SKM-1 (cell line): ENCODE measurements at regions not wholly inside any gene's neighbourhood (a gene's known extent, or its start where the extent isn't known, plus 50 kb on each side); places are given as distances from the start of the nearest gene placed in this dataset.
"Not testable (repeated sequence)": the region's sequence is repeated elsewhere in the genome, so short reads cannot be mapped to it uniquely, and the experiment has no call there.

ENCODE experiments used
- DNase-seq: peaks from one replicate; lab custom pipeline; 2025; ENCODE audit not compliant: unreplicated experiment; lab: John Stamatoyannopoulos, UW

DNA sequence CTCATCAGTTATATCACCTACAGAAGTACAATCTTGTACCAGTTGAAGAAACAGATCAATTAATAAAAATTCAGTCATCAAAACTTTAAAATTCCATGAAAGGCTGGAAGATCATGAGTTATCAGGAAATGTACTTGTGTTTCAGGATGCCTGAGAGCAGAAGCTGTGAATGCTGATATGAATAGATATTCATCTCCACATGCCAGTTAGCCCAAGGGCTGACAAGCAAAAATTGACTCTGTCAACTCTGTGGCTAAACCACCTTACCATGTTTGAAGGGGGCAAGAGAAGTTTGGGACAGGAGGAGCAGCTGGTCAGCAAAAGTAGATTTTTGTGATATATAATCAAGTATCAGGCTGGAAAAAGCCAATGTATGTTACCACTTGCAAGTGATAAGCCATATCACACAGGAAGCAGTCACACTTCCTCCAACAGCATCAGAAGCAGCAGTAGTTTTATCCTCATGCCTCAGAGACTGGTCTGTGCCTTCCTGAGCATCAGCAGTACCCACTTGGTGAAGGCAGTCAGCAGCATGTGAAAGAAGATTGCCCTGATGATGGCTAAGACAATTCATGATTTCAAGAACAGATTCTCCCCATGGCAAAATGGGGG is 328.2 kb upstream of the CNTNAP5 start:
- no peak for DNase-seq

DNA sequence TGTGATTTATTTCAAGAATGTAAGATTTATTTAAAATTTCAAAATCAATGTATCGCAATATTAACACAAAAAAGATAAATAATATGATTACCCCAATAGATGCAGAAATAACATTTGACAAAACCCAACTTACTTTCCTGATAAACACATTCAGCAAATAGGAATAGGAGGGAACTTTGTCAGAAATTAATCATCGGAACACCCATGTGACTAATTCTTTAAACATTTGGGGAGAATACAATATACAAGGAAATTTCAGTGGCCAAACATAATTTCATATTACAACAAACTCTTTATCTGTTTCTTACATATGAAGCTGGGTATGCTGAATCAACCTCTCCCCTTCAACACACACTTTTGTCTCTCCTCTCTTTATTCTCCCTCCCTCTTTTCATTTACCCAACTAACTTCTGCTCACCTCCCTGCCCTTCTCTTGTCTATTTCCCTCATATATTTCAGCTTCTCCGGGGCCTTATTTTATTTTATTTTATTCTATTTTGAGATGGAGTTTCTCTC is 309.6 kb upstream of the CNTNAP5 start:
- no peak for DNase-seq

DNA sequence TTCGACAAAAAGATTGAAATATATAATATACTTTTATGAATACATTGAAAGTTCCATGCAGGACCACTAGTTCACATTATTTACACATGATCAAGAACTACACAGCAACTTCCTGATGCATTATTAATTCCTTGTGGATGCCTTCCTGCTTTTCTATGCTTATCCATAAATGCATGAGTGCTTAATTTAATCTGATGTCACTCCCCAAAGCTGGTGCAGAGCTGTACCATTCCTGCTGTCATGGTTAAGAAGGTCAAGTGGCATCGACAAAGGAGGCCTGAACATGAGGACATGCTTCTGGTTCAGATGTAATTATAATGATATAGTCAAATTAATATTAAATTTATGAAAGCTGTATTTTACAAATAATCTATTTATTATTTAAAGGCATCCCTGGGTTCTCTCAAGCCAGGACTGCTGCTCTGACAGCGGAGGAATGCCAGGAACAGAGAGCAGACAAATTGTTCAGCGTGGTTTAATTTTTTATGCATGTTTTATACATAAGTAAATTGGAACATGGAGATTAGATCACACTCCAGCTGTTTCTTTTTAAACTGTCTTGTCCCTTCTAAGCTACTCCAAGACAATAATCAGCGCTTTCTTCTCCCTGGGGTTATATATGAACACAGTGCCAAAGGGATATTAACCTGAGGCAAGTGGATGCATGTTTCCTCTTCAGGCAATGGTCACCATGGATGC is 307.3 kb upstream of the CNTNAP5 start:
- no peak for DNase-seq

DNA sequence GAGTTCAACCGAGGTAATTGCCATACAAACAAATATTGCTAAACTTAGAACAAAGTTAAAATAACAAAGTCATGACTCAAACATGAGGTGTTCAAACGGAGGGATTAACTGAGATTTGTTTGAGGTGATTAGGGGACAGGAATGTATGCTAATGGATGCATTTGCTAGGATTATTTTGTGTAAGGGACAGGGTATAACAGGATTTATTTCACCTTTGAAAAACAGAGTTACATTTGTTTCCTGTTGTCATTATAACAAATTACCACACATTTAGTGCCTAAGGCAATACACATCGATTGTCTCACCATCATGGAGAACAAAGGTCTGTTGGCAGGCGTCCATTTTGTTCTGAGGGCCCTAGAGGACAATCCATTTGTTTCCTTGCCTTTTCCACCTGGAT is 304.3 kb upstream of the CNTNAP5 start:
- no peak for DNase-seq

DNA sequence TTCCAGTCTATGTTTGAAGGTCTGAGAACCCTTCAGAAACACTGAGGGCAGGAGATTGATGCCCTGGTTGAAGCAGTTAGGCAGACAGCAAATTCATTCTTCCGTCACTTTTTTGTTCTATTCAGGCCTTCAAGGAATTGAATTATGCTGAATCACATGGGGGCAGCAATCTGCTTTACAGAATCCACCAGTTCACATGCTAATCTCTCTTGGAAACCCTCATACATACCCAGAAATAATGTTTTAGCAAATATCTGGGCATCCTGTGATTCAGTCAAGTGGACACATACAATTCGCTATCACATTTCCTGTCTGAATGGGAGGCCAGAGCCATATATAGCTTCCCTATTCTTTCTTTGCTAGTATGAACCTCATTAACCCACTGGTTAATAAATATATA is 301.4 kb upstream of the CNTNAP5 start:
- no peak for DNase-seq

DNA sequence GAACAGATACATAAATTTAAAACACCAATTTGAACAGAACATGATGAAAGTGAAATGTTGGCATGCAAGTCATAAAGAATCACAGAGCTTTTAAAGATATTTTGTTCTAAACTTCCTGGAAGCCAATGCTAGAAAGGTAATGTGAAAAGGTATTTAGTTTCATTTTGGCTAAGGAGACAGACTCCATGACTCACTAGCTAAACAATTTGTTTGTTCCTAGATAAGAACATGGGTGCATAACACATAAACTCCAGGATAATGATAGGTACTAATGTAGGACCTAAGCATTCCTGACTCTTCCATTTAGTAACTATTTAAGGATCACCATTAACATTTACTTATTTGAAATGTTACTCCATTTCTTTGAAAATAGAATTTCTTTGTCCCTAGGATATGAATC is 292.5 kb upstream of the CNTNAP5 start:
- DNase-seq, result no peak

DNA sequence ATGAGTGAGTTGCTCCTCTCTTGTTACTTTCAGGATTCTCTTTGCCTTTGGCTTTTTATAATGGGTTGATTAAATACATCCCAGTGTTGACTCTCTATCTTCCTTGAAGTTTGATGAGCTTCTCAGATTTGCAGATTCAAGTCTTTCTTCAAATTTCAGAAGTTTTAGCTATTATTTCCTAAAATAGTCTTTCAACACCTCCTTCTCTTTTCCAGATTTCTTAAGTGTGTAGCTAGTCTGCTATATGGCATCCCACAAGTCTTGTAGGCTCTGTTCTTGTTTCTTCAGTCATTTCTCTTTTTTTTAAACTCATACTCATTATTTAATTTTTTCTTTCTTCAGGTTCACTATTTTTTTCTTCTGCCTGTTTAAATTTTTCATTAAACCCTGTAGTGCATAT is 287.7 kb upstream of the CNTNAP5 start:
- no peak for DNase-seq

DNA sequence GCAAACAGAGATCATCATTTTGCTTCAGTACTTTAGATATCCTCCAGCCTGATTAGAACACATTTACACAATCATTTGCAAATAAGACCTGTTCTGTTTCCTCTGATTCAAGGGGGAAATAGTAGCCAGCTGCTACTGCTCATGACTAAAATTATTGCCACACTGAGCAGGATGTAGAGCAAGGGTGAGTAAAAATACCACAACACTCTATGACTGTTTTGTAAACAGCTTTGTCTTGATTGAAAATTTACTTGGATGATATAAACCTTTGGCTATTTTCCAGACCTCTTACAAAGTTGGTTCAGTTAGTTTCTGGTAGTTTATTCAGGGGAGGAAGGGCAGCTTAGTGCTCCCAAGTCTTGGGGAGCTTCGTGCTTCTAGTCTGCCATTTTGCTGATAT is 286.4 kb upstream of the CNTNAP5 start:
- DNase-seq, result peak; percentile 39

DNA sequence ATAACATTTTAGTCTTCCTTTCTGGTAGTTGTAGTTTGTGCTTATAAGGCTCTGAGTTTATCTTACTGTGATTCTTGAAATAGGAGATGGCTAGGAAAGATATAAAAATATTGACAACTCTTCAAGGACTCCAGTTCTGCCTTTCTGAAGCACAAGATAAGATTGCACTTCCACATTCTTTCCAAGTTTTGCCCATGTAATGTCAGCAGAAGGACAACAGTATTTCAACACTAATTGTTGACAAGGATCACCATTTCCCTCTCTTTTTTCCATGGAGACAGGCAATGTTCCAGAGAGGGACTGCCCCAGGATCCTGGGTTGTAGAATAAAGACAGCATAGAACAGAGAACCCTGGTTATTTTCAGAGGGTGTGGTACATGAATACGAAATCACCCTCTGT is 279.1 kb upstream of the CNTNAP5 start:
- no peak for DNase-seq

DNA sequence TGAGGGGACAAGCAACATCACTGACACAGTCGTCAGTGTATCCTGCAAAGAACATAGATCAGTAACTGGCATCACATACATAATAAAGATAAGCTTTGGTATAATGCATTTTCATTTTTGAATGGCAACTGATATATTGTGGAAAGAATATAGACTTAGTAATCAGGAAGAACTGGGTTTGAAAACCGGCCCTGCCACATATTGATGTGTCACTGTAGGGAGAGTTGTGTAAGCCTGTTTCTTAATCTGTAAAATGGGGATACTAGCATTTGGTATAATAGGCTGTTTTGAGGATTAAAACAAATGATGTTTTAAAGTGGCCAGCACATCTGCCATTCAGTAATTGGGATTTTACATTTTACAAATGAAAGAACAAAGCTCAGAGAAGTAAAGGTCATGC is 277.8 kb upstream of the CNTNAP5 start:
- no peak for DNase-seq

DNA sequence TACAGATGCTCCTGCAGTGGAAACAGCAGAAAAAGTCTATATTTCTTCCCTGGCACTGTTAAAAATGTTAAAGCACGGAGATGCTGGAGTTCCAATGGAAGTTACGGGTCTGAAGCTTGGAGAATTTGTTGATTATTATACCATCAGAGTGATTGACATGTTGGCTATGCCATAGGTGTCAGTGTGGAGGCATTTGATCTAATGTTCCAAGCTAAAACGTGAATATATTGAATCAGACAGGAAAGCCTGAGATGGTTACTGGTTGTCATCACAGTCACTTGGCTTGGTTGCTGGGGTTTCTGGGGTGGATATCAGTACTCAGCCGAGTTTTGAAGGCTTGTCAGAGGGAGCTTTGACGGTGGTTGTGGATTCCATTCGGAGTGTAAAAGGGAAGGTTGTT is 262.9 kb upstream of the CNTNAP5 start:
- no peak for DNase-seq

DNA sequence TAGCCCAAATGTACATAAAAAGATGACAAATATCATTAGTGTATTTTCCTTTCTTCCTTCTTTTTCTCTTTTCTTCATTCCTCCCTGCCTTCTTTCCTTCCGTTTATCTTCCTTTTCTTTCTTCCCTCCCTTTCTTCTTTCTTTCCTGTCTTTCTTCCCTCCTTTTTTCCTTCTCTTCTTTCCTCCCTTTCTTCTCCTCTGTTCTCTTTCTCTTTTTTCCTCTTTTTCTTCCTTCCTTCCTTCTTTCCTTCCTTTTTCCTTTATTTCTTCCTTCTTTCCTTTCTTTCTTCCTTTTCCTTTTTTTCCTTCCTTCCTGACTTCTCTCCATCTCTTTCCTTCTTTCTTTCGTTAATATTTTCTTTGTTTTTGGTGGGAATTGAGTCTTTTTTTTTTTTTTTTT is 256.9 kb upstream of the CNTNAP5 start:
- DNase-seq, result no peak

DNA sequence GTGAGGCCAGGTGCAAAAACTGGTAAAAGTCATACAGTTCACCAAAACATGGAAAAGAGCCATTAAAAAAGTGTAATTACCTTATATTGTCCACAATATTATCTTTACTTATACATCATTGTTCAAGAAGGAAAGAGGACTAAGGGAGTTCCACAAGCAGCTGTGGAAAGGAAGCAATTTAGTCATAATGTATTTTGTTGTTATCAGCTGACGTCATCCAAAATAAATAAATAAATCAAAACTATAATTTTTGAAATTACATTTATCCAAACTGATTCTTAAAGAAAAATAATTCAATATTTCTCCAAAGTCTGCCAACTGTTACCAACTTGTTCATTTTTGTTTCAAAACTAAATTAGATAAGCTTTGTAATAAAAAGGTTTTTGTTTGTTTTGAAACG is 256.1 kb upstream of the CNTNAP5 start:
- no peak for DNase-seq

DNA sequence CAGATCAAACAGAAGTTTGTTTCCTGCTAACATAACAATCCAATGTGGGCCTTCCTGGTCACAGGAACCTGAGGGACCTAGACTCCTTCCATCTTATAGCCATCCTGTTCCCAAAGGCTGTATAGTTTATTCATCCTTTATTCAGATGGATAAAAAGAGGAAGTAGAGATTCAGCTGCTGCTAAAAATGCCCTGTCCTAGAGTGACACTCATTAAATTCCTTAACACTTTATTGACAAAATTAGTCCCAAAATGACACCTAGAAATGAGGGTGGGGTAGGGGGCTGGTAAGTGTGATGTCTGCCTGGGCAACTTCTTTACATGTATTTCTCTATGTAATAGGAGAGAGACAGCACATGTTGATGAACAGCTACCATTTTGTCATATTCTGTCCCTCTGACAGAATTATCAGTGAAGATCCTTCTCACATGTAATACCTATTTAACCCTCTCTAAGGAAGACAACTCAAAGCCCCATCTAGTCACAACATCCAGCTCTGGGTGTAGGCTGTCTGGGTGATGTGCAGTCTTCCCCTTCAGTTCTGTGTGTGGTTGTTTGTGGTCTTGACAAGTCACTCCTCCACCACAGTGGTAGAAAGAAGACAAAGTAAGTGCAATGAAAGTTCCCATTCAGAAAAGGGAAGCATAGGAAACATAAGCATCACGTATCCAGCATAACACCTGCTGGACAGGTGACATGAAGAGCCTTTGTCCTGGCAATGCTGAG is 253.9 kb upstream of the CNTNAP5 start:
- DNase-seq, result no peak

DNA sequence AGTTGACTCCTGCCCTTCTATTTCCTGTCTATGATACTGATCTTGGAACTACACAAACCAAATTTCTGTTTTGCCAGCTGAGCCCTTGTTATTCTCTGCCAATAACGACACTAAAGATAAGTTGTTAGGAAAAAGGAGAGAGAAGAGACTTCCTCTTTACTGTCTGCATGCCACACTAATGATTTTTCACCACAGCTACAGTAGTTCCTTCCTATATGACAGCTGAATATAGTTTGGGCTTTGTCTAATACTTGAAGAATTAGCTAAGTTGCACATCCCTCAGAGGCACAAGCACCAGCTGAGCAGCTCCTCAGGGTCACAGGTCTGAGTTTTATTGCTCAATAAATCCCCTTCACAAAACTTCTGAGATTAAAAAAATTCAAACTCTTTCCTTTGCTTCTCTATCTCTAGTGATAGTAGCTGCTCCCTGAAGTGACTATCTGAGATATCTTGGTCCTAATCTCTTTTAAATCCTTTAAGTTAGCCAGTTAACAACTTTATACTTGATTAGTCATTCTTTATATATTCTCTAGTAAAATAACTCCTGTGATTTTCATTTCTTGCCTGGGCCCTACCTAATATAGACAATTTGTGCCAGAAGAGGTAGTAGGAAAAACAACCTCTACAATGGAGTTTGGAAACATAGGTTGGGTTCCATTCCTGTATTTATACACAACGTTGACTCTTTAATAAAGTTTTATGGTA is 253.0 kb upstream of the CNTNAP5 start:
- DNase-seq, result no peak

DNA sequence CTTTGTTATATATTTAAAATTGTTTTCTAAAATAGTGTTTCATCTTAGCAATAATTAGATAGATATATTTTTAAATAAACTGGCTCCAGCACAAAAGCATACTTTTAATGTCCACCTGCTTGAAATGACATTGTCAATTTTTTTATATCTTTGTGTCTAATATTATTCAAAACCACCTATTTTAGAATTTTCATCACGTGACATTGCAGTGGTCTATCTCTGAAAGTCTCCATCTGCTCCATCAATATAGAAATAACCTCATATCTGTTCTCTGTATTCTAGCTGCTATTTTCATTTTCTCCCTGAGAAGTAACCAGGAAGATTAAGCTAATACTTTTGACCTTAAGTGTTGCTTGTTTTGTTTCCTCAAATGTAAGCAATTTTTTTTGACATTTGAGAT is 248.0 kb upstream of the CNTNAP5 start:
- no peak for DNase-seq

DNA sequence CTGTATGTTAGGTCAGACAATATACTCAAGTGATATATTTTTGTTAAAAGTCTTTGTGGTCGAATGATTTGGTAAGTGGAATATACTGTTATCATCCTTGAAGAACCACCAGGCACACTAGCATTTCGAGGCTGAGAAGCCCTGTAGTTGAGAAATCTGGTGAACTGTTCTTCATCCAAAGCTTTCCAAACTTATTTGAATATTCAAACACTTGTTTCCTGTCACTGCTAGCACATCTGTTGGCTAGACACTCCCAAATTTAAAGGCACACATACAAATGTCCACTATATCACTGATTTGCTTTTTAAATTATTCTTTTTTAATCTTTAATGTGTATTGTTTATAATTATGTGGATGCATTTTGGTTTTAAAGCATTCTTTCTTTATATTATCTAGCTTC is 241.9 kb upstream of the CNTNAP5 start:
- no peak for DNase-seq

DNA sequence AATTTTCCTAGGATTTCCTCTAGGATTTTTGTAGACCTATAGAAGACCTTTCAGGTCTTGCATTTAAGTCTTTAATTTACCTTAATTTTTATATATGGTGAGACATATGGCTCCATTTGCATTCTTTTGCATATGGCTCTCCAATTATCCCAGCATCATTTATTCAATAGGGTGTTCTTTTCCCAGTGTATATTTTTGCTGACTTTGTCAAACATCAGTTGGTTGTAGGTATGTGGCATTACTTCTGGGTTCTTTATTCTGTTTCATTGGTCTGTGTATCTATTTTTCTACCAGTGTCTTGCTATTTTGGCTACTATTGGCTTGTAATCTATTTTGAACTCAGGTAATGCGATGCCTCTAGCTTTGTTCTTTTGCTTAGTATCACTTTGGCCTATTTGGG is 239.8 kb upstream of the CNTNAP5 start:
- no peak for DNase-seq

DNA sequence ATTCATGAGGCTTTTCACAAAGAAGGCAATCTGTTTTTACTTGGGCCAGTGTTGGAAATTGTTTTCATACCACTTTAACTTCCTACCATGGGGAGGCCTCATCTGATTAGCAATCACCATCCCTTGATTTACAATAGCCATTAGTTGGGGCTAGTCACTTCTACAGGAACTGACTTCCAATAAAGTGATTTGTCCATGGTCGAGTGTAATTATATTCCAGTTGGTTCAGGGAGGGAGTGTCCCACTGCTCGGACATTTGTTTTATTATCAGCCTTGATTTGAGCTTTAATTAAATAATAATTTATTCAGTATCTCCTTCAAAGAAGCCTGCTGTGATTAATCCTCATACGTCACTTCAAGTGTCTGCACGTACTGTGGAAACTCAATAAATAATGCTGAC is 233.9 kb upstream of the CNTNAP5 start:
- no peak for DNase-seq

DNA sequence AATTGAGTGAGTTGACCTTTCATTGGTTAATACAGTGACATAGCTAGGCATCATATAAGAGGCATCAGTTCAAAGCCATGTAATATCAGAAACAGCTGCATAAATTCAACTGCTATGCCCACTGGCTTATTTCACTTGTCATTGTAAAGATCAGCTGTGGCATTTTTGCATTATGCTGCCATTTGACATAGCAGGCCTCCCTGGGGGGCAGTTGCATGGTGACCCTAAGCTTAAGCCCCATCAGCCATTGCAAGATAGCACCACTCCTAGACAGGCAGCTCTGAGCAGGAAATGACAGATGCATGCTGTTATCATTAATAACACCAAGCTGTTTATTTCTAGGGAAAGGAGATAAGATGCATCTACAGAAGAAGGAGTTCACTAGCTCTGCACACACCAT is 233.4 kb upstream of the CNTNAP5 start:
- DNase-seq, result no peak

DNA sequence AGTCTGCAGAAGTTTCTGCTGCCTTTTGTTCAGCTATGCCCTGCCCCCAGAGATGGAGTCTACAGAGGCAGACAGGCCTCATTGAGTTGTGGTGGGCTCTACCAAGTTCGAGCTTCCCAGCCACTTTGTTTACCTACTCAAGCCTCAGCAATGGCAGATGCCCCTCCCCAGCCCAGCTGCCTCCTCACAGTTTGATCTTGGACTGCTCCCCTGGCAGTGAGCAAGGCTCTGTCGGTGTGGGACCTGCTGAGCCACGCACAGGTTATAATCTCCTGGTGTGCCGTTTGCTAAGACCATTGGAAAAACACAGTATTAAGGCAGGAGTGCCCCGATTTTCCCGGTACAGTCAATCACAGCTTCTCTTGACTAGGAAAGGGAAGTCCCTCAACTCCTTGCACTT is 221.0 kb upstream of the CNTNAP5 start:
- DNase-seq, result not testable (repeated sequence)

DNA sequence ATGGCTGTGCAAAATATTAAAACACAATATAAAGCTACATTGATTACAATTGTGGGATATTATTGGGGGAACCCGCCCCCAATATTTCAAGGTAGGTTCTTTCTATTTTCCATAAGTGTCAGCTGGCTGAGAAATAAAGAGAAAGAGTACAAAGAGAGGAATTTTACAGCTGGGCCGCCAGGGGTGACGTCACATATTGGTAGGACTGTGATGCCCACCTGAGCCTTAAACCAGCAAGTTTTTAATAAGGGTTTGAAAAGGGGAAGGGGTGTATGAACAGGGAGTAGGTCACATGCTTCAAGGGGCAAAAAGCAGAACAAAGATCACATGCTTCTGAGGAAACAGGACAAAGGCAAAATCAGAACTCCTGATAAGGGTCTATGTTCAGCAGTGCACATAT is 219.3 kb upstream of the CNTNAP5 start:
- DNase-seq, result not testable (repeated sequence)
